22Rv1 (cell line): ENCODE measurements at regions not wholly inside any gene's neighbourhood (a gene's known extent, or its start where the extent isn't known, plus 50 kb on each side); places are given as distances from the start of the nearest gene placed in this dataset.

ENCODE experiments used
- ZFX ChIP-seq: fragments of 450-650 bp; IDR thresholded peaks from 2 replicates; pipeline ENCODE4 v1.6.1; 2017; ENCODE audit warnings: antibody characterized with exemption, borderline replicate concordance
- TF ChIP-seq, protein P1 (sequence below): fragments of 450-650 bp; IDR thresholded peaks from 2 replicates; pipeline ENCODE4 v1.5.1; 2017; ENCODE audit warnings: mild to moderate bottlenecking

DNA sequence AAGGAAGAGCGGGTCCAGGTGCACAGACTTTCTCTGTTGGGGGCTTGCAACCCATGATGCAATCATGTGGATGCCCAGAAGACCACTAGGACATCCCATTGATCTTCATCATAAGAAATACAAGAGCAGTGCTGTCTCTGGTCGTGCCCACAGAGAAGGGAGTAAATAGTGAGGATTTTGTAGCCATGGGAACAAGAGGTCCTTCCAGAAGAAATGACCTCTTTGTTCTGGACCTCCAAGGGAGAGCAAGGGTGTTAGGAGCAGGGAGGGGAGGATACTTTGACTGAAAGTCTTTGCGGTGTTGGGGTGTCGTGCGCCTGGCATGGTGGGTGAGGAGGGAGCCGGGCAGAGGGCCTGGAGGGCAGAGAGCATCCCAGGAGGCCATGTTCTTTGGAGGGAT is 55.0 kb upstream of the EN2 start:
- TF ChIP-seq, protein P1, sequence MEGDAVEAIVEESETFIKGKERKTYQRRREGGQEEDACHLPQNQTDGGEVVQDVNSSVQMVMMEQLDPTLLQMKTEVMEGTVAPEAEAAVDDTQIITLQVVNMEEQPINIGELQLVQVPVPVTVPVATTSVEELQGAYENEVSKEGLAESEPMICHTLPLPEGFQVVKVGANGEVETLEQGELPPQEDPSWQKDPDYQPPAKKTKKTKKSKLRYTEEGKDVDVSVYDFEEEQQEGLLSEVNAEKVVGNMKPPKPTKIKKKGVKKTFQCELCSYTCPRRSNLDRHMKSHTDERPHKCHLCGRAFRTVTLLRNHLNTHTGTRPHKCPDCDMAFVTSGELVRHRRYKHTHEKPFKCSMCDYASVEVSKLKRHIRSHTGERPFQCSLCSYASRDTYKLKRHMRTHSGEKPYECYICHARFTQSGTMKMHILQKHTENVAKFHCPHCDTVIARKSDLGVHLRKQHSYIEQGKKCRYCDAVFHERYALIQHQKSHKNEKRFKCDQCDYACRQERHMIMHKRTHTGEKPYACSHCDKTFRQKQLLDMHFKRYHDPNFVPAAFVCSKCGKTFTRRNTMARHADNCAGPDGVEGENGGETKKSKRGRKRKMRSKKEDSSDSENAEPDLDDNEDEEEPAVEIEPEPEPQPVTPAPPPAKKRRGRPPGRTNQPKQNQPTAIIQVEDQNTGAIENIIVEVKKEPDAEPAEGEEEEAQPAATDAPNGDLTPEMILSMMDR = no peak
- TF ChIP-seq ZFX = no peak
